SK-N-MC (cell line): ENCODE measurements at regions not wholly inside any gene's neighbourhood (a gene's known extent, or its start where the extent isn't known, plus 50 kb on each side); places are given as distances from the start of the nearest gene placed in this dataset.

Experiments used
- EZH2 ChIP-seq: fragments of 200-600 bp; sonication (generic); IDR thresholded peaks from one replicate; pipeline ENCODE4 v1.6.1; 2017; ENCODE audit warnings: antibody characterized with exemption
- POLR2AphosphoS5 ChIP-seq: IDR thresholded peaks from 2 replicates; pipeline ENCODE4 v1.6.1; 2012; ENCODE audit warnings: mild to moderate bottlenecking, low read depth, low read length, borderline replicate concordance

GRCh38 chr1:30323841-30324240 is 399.5 kb downstream of the MATN1 start:
- TF ChIP-seq POLR2AphosphoS5 (no peak), EZH2 (no peak)
